ENCODE measurements at regions not wholly inside any gene's neighbourhood (a gene's known extent, or its start where the extent isn't known, plus 50 kb on each side); places are given as distances from the start of the nearest gene placed in this dataset.
A peak's percentile ranks its signal among the peaks of the same experiment; 100 is the strongest.

GRCh38 chr6:47983491-47983890, 127.5 kb downstream of the PTCHD4 start:
- H3K27me3 ChIP-seq (ENCODE audit: control insufficient read depth in 3 of 3, insufficient read depth in 3 of 3, low read depth in 1 of 3, low read length in 3 of 3), result no peaks in the 10 kb centered on the region
- no peaks in the 10 kb centered on the region for H3K9me3 ChIP-seq (replicated peaks in 1 of 2; ENCODE audit: control insufficient read depth in 2 of 2, insufficient read depth in 1 of 2, low read depth in 1 of 2, low read length in 2 of 2)
- H4K8ac ChIP-seq (ENCODE audit: low read depth, low read length), result no peak overlapping the region
- H4K91ac ChIP-seq (ENCODE audit: low read depth, low read length, poor library complexity), result no peak overlapping the region
- WGBS, 2 donors (ENCODE audit: extremely low coverage in 2 of 2, insufficient read length in 2 of 2, insufficient replicate concordance in 1 of 2), result no CpG with 5 or more reads among the region's 2 CpGs
- no peak for DNase-seq (ENCODE audit: low spot score)
- no peak overlapping the region for H3K27ac ChIP-seq (replicated peaks; ENCODE audit: low read length)
- H3K4ac ChIP-seq (ENCODE audit: low read length), result no peak overlapping the region
- no peak overlapping the region for H2BK120ac ChIP-seq (ENCODE audit: low read depth, low read length)
- H3K4me2 ChIP-seq (ENCODE audit: insufficient read depth, low read length, poor library complexity, severe bottlenecking), result no peak overlapping the region
- H3K23ac ChIP-seq (ENCODE audit: low read depth, low read length, poor library complexity), result no peak overlapping the region
- H3K18ac ChIP-seq (ENCODE audit: low read length), result no peak overlapping the region
- H3K36me3 ChIP-seq (replicated peaks in 1 of 2; ENCODE audit: control insufficient read depth in 2 of 2, insufficient read depth in 2 of 2, low read length in 2 of 2), result no peaks in the 10 kb centered on the region
- no peak overlapping the region for H2AK5ac ChIP-seq (ENCODE audit: low read depth, low read length)
- no peaks in the 10 kb centered on the region for H3K79me1 ChIP-seq (ENCODE audit: low read depth, low read length)
- no peak overlapping the region for H3K9ac ChIP-seq (ENCODE audit: low read depth, low read length, poor library complexity)
- no peak overlapping the region for H3K4me3 ChIP-seq (ENCODE audit: low read length in 2 of 2)
- H2BK5ac ChIP-seq (ENCODE audit: low read length), result no peak overlapping the region
- H2BK12ac ChIP-seq (ENCODE audit: low read length), result no peak overlapping the region
- H3K14ac ChIP-seq (ENCODE audit: low read length), result no peak overlapping the region
- no peaks in the 10 kb centered on the region for H3K4me1 ChIP-seq (ENCODE audit: control insufficient read depth in 2 of 2, insufficient read depth in 1 of 2, low read depth in 1 of 2, low read length in 2 of 2)
- no peak overlapping the region for H2AFZ ChIP-seq (ENCODE audit: low read length)
- H2BK15ac ChIP-seq (ENCODE audit: low read length), result no peak overlapping the region

- no peaks in the 10 kb centered on the region for H3K27me3 ChIP-seq (ENCODE audit: control insufficient read depth in 3 of 3, insufficient read depth in 3 of 3, low read depth in 1 of 3, low read length in 3 of 3)
- no peak overlapping the region for H4K91ac ChIP-seq (ENCODE audit: low read depth, low read length, poor library complexity)
- H3K9me3 ChIP-seq (replicated peaks in 1 of 2; ENCODE audit: control insufficient read depth in 2 of 2, insufficient read depth in 1 of 2, low read depth in 1 of 2, low read length in 2 of 2), result no peaks in the 10 kb centered on the region
- H2BK15ac ChIP-seq (ENCODE audit: low read length), result no peak overlapping the region
- no peak overlapping the region for H2BK5ac ChIP-seq (ENCODE audit: low read length)
- no peak overlapping the region for H3K23ac ChIP-seq (ENCODE audit: low read depth, low read length, poor library complexity)
- peak overlapping the region; percentile 29 for H2AFZ ChIP-seq (ENCODE audit: low read length)
- H3K9ac ChIP-seq (ENCODE audit: low read depth, low read length, poor library complexity), result no peak overlapping the region
- H4K8ac ChIP-seq (ENCODE audit: low read depth, low read length), result no peak overlapping the region
- H2BK12ac ChIP-seq (ENCODE audit: low read length), result no peak overlapping the region
- no peak overlapping the region for H3K27ac ChIP-seq (replicated peaks; ENCODE audit: low read length)
- no peaks in the 10 kb centered on the region for H3K79me1 ChIP-seq (ENCODE audit: low read depth, low read length)
- no peaks in the 10 kb centered on the region for H3K4me1 ChIP-seq (ENCODE audit: control insufficient read depth in 2 of 2, insufficient read depth in 1 of 2, low read depth in 1 of 2, low read length in 2 of 2)
- no peak overlapping the region for H2AK5ac ChIP-seq (ENCODE audit: low read depth, low read length)
- no peak overlapping the region for H3K14ac ChIP-seq (ENCODE audit: low read length)
- no peak overlapping the region for H3K4me3 ChIP-seq (ENCODE audit: low read length in 2 of 2)
- H3K36me3 ChIP-seq (replicated peaks in 1 of 2; ENCODE audit: control insufficient read depth in 2 of 2, insufficient read depth in 2 of 2, low read length in 2 of 2), result no peaks in the 10 kb centered on the region
- H2BK120ac ChIP-seq (ENCODE audit: low read depth, low read length), result no peak overlapping the region
- no peak overlapping the region for H3K4ac ChIP-seq (ENCODE audit: low read length)
- DNase-seq (ENCODE audit: low spot score), result no peak
- H3K4me2 ChIP-seq (ENCODE audit: insufficient read depth, low read length, poor library complexity, severe bottlenecking), result no peak overlapping the region
- H3K18ac ChIP-seq (ENCODE audit: low read length), result no peak overlapping the region
These were observed 133.7 kb downstream of the PTCHD4 start for GRCh38 chr6:47977314-47977713.

- Histone ChIP-seq H3K4ac (ENCODE audit: low read length) (no peak overlapping the region), H3K9me3 (replicated peaks in 1 of 2; ENCODE audit: control insufficient read depth in 2 of 2, insufficient read depth in 1 of 2, low read depth in 1 of 2, low read length in 2 of 2) (no peaks in the 10 kb centered on the region), H4K8ac (ENCODE audit: low read depth, low read length) (no peak overlapping the region), H3K27ac (replicated peaks; ENCODE audit: low read length) (no peak overlapping the region), H4K91ac (ENCODE audit: low read depth, low read length, poor library complexity) (no peak overlapping the region), H3K36me3 (replicated peaks in 1 of 2; ENCODE audit: control insufficient read depth in 2 of 2, insufficient read depth in 2 of 2, low read length in 2 of 2) (no peaks in the 10 kb centered on the region), H3K4me2 (ENCODE audit: insufficient read depth, low read length, poor library complexity, severe bottlenecking) (no peak overlapping the region), H2BK120ac (ENCODE audit: low read depth, low read length) (no peak overlapping the region), H3K79me1 (ENCODE audit: low read depth, low read length) (no peaks in the 10 kb centered on the region), H2AK5ac (ENCODE audit: low read depth, low read length) (no peak overlapping the region), H3K4me3 (ENCODE audit: low read length in 2 of 2) (no peak overlapping the region), H2BK15ac (ENCODE audit: low read length) (no peak overlapping the region), H3K18ac (ENCODE audit: low read length) (no peak overlapping the region), H2BK5ac (ENCODE audit: low read length) (no peak overlapping the region), H3K23ac (ENCODE audit: low read depth, low read length, poor library complexity) (no peak overlapping the region), H3K14ac (ENCODE audit: low read length) (no peak overlapping the region), H2AFZ (ENCODE audit: low read length) (no peak overlapping the region), H3K27me3 (ENCODE audit: control insufficient read depth in 3 of 3, insufficient read depth in 3 of 3, low read depth in 1 of 3, low read length in 3 of 3) (no peaks in the 10 kb centered on the region), H3K9ac (ENCODE audit: low read depth, low read length, poor library complexity) (no peak overlapping the region), H3K4me1 (ENCODE audit: control insufficient read depth in 2 of 2, insufficient read depth in 1 of 2, low read depth in 1 of 2, low read length in 2 of 2) (no peaks in the 10 kb centered on the region), H2BK12ac (ENCODE audit: low read length) (no peak overlapping the region)
- WGBS, 2 donors (ENCODE audit: extremely low coverage in 2 of 2, insufficient read length in 2 of 2, insufficient replicate concordance in 1 of 2), result no CpG with 5 or more reads among the region's 2 CpGs
- no peak for DNase-seq (ENCODE audit: low spot score)
These were observed 136.9 kb downstream of the PTCHD4 start for GRCh38 chr6:47974106-47974505.

- no peaks in the 10 kb centered on the region for H3K79me1 ChIP-seq (ENCODE audit: low read depth, low read length)
- no peak overlapping the region for H2BK120ac ChIP-seq (ENCODE audit: low read depth, low read length)
- H3K14ac ChIP-seq (ENCODE audit: low read length), result no peak overlapping the region
- no peak overlapping the region for H3K4ac ChIP-seq (ENCODE audit: low read length)
- H3K27ac ChIP-seq (replicated peaks; ENCODE audit: low read length), result no peak overlapping the region
- no peak overlapping the region for H3K4me2 ChIP-seq (ENCODE audit: insufficient read depth, low read length, poor library complexity, severe bottlenecking)
- H4K91ac ChIP-seq (ENCODE audit: low read depth, low read length, poor library complexity), result no peak overlapping the region
- no peak overlapping the region for H3K23ac ChIP-seq (ENCODE audit: low read depth, low read length, poor library complexity)
- H2BK5ac ChIP-seq (ENCODE audit: low read length), result no peak overlapping the region
- H3K9me3 ChIP-seq (replicated peaks in 1 of 2; ENCODE audit: control insufficient read depth in 2 of 2, insufficient read depth in 1 of 2, low read depth in 1 of 2, low read length in 2 of 2), result no peaks in the 10 kb centered on the region
- no peaks in the 10 kb centered on the region for H3K4me1 ChIP-seq (ENCODE audit: control insufficient read depth in 2 of 2, insufficient read depth in 1 of 2, low read depth in 1 of 2, low read length in 2 of 2)
- H2BK15ac ChIP-seq (ENCODE audit: low read length), result no peak overlapping the region
- no peak overlapping the region for H2AK5ac ChIP-seq (ENCODE audit: low read depth, low read length)
- no peak overlapping the region for H2BK12ac ChIP-seq (ENCODE audit: low read length)
- no peak overlapping the region for H2AFZ ChIP-seq (ENCODE audit: low read length)
- no CpG with 5 or more reads among the region's 3 CpGs for WGBS, 2 donors (ENCODE audit: extremely low coverage in 2 of 2, insufficient read length in 2 of 2, insufficient replicate concordance in 1 of 2)
- H3K18ac ChIP-seq (ENCODE audit: low read length), result no peak overlapping the region
- no peaks in the 10 kb centered on the region for H3K36me3 ChIP-seq (replicated peaks in 1 of 2; ENCODE audit: control insufficient read depth in 2 of 2, insufficient read depth in 2 of 2, low read length in 2 of 2)
- DNase-seq (ENCODE audit: low spot score), result no peak
- H3K4me3 ChIP-seq (ENCODE audit: low read length in 2 of 2), result no peak overlapping the region
- H3K27me3 ChIP-seq (ENCODE audit: control insufficient read depth in 3 of 3, insufficient read depth in 3 of 3, low read depth in 1 of 3, low read length in 3 of 3), result no peaks in the 10 kb centered on the region
- H3K9ac ChIP-seq (ENCODE audit: low read depth, low read length, poor library complexity), result no peak overlapping the region
- no peak overlapping the region for H4K8ac ChIP-seq (ENCODE audit: low read depth, low read length)
These were observed 140.2 kb downstream of the PTCHD4 start for GRCh38 chr6:47970826-47971225.
